GM18867 (cell line): ENCODE measurements at regions not wholly inside any gene's neighbourhood (a gene's known extent, or its start where the extent isn't known, plus 50 kb on each side); places are given as distances from the start of the nearest gene placed in this dataset.

Source experiments
- ATAC-seq: cut with Tn5 transposase; IDR thresholded peaks from one replicate; pipeline ENCODE4 v1.9.1; 2021; ENCODE audit warnings: mild to moderate bottlenecking, moderate library complexity; ENCODE audit not compliant: unreplicated experiment

- ATAC-seq: no peak
Measured at GRCh38 chr3:127087441-127087840, 104.5 kb downstream of the PLXNA1 start.

DNA sequence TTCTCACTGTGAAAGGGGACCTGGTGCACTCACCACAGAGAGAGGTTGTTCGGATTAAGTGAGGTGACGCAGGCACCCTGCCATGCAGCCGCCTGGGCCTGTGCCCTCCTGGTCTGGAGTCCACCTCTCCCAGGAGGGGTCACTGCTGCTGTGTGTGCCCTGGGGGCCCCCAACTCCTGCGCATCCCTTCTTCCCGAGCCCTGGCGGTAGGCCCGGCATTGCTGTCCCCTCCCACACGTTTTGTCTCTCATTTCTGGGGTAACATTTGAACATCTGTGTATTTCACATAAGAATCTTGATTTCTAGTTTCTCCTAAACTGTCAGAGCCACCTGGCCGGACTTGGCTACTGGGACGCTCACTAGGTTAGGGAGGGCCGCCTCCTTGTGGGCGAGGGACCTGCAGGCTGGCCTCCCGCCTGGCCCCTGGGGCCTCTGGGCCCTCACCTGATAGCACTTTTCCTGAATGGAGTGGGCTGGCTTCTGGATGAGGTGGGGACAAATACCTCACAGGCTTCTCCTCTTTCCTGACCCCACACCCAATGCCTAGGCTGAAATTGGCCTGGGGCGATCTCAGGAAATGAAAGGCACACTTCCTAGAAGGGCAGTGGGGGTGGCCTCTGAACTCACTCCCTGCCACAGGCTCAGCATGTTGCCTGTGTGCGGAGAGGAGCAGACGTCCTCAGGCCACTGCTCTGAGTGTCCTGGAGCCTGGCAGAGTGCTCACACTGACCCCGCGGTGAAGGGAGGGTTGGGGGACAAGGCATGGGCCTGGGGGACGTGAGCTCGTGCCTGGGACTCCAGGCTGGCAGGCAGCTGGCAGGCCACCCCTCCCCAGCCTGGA is 104.2 kb upstream of the PRR23E start:
- no peak for ATAC-seq

- no peak for ATAC-seq
Measured at GRCh38 chr3:127089486-127090145, 103.3 kb upstream of the PRR23E start.

DNA sequence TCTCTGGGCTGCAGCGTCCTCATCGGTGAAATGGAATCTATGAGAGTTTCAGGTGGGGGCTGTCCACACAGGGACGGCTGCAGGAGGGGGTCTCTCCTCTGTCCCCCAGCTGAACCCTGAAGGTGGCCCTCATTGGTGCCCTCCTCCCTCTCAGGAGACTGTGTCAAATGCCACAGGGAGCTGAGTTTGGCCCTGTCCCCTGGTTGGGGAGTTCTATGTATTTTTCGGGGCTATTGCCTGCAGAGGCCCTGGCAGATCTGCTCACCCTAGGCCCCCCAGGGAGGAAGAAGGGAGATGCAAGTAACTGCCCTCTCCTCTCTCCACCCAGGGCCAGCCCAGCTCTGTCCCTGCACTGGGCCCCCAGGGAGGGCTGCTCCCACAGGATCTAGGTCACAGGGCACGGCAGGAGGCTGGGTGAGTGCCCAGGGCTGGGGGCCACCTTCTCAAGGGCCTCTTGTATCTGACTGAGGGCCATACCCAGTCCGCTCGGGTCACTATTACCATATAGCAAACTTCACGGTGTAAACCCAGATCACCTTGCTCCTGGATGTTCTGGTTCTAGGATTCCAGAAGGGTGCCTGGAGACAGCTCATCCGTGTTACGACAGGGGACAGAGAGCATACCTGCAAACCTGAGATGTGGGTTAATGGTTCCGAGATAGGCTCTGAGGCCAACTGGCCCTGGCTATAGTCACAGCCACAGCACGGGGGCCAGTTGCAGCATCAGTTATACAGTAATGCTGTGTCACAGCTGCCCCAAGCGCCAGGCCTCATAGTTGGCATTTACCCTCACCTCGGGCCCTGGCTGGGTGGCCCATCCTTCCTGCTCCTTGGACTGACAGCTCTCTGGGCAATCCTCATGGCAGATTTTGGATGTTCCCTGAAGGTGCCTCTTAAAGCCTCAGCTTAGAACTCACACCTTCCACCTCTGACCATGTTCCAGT is 102.4 kb upstream of the PRR23E start:
- no peak for ATAC-seq

DNA sequence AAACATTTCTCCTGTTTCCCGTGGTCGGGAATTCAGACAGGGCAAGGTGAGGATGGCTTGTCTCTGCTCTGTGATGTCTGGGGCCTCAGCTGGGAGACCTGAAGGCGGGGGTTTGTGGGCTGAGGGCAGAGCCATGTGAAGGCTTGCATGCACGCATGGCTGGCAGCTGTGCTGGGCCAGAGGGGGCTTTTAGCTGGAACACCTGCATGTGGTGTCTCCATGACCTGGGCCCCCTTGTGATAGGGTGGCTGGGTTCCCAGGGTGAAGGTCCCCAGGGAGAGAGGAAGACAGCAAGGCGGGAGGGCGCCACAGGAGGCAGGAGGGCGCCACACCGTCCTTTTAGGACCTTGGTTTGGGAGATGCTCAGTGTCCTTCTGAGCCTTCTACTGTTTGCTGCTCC is 101.6 kb upstream of the PRR23E start:
- no peak for ATAC-seq

- no peak for ATAC-seq
Measured at GRCh38 chr3:127092368-127092767, 100.6 kb upstream of the PRR23E start.

DNA sequence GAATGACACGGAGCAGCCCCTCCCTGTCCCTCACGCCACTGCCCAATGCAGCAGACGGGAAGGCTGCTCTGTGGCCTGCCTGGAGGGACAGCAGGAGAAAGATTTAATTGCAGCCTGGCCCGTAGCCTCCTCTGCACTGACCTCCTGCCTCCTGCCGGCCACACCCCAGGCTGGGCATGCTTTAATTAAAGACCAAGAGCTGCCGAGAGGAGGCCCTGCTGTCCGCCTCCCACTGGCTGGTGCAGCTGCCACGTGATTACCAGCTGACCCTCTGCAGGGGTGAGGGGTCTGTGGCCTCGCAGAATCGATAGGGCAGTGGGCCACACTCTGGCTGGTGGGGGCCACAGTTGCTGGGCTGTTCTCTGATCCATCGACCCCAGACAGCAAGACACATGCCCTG is 100.2 kb upstream of the PRR23E start:
- no peak for ATAC-seq

- no peak for ATAC-seq
Measured at GRCh38 chr3:127093312-127093711, 99.6 kb upstream of the PRR23E start.

DNA sequence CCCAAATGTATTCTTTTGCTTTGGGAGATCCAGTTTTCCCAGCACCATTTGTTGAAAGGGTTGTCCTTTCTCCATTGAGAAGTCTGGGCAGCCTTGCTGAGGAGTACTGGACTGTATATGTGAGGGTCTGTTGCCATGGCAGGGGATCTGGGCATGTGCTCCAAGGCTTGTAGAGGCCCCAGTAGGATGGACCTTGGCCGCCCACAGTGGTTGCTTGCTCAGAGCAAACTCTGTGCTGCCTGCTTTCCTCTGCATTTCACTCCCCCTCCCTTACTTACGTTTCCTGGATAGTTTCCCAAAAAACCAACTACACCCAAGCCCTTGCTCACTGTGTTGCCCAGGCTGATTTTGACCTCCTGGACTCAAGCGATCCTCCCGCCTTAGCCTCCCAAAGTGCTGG is 97.2 kb upstream of the PRR23E start:
- ATAC-seq: no peak

DNA sequence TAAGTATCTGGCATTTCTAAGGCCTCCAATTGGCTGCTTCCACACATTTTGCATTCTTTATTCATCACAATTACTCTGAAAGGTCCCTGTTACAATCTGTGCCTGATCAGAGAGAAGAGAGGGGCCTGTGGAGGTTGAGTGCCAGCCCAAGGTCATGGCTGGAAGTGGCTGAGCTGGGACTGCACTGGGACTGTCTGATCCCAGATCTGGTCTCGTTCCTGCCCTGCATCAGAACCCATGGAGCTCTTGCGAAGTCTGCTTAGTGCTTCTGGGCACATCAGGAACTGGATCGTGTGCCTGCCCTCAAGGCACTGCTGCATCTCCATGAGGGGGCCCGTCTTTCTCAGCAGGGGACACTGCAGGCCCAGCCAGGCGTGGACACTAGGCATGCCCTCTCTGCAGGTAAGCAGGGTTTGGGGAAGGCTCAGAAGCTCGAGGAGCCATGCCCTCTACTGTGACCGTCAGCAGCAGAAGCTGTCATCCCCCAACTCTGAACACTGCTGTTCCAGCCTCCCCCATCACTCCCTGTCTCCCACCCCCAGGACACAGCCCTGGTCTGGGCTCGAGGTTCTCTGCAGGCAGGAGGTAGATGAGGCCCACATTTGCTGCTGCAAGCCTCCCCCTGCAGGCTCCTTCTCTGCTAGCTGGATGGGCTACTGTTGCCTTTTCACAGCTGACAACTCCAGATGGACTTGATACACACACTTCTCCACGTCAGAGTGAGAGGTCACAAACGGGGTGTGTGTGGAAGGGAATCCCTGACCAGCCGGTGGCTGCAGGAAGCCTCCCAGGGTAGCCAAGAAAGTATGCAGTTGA is 96.5 kb upstream of the PRR23E start:
- ATAC-seq: no peak

DNA sequence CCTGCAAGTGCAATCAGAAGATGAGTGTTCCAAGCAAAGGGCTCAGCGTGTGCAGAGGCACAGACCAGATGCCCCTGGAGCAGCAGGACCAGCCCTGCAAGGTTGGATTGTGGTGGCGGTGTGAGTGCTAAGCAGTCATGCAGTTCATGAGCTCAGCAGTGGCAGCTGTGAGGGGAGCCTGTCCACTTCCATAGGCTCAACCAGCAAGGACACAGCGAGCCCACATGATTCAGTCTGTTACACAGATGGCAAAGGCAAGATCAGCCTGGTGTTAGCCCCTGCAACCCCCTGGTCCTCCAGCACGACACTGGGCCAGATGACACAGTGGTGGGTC is 95.9 kb upstream of the PRR23E start:
- ATAC-seq: no peak

DNA sequence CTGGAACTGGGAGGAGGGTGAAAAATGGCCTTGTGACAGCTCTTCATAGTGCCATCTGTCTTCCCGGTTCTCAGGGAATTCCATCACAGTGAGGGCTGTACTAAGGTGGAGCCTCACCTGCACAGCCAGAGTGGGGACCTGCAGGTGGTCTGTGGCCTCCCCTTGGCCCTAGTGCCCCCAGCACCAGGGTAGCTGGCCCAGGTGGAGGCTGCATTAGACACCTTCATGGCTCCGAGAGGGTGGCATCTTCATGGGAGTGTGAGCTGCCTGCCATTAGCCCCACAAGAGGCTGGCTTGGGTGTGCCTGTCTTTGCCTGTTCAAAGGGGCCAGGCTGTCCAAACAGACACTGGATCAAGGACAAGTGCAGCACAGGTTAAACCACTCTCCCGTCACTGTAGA is 95.5 kb upstream of the PRR23E start:
- ATAC-seq: no peak

DNA sequence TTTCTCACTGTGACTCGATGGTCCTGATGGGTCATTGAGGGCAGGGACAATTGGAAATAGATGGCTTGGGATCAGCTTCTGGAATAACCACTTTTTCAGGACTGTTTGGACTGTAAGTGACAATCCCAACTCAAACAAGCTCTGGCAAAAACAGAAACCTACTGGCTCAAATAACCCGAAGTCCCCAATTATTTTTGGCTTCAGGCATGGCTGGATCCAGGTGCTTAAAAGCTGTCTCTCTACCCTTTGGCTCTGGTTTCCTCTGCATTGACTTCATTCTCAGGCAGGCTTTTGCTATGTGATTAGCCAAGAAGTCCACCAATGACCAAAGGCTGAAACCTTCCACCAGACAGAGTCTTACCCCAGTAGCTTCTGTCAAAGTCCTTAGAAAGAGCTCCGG is 92.9 kb upstream of the PRR23E start:
- no peak for ATAC-seq

- no peak for ATAC-seq
Measured at GRCh38 chr3:127100459-127101410, 92.2 kb upstream of the PRR23E start.

GRCh38 chr3:127101411-127102187 is 91.3 kb upstream of the PRR23E start:
- ATAC-seq: no peak

DNA sequence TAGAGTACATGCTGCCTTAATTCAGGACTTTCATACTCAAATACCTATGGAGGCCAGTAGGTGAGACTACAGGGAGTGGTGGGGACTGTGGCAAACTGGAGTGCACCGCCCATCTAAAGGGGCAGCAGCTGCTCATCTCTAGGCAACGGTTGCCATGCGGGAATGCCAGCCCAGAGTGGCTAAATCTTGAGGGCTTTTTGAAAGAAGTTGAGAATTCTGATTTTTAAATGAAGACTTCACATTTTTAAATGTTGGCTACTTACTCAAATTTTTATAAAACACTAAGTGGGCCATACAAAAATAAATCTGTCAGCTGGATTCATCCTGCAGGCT is 90.8 kb upstream of the PRR23E start:
- ATAC-seq: no peak

- no peak for ATAC-seq
Measured at GRCh38 chr3:127102587-127102986, 90.3 kb upstream of the PRR23E start.

DNA sequence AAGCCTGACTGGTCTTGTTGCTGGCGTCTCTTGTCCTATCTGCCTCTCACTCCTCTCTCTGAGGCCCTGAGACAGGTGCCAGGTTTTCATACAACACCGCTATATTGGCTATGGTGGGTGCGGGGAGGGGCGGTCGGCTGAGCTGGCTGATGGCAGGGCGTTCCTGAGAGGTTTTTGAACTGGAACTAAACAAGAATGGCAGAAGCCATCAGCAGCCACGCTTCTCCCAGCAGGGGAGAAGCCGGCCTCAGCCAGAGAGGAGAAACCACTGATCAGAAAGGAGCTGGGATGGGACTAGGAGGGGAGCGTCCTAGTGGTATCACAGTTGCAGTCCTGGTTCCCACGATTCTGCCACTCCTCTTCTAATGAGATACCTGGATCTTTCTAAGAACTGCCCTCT is 89.9 kb upstream of the PRR23E start:
- no peak for ATAC-seq

- ATAC-seq: no peak
Measured at GRCh38 chr3:127104586-127104985, 88.3 kb upstream of the PRR23E start.
